Activated T-cell treated with anti-CD3 and anti-CD28 coated beads, Interleukin-2, amount 50 U/mL, for 72 hours (primary cell): ENCODE measurements at regions not wholly inside any gene's neighbourhood (a gene's known extent, or its start where the extent isn't known, plus 50 kb on each side); places are given as distances from the start of the nearest gene placed in this dataset.

Experiments used
- ATAC-seq, 2 donors: fragments of 150-1000 bp; cut with Tn5 transposase; replicated peaks in 1 of 2; 2 replicates each; pipeline ENCODE4 v1.10.0; 2021; ENCODE audit warnings: moderate library complexity in 2 of 2, mild to moderate bottlenecking in 1 of 2
- DNase-seq, 2 donors: peaks; one replicate each; pipeline ENCODE4 v3.0.0; 2021 to 2022; ENCODE audit warnings: mixed read lengths in 1 of 2
- H3K27ac Mint-ChIP-seq: one replicate; pipeline ENCODE4 v1.8.0; 2022; ENCODE audit warnings: mild to moderate bottlenecking, moderate library complexity, mixed read lengths
- H3K27me3 Mint-ChIP-seq: one replicate; pipeline ENCODE4 v1.8.0; 2022; ENCODE audit warnings: low read depth, mixed read lengths
- H3K36me3 Mint-ChIP-seq, 2 donors: one replicate each; pipeline ENCODE4 v1.8.0; 2022; ENCODE audit warnings: mixed read lengths in 2 of 2, mild to moderate bottlenecking in 1 of 2; ENCODE audit not compliant: insufficient read depth in 2 of 2
- H3K4me1 Mint-ChIP-seq: one replicate; pipeline ENCODE4 v1.8.0; 2022; ENCODE audit warnings: low read depth, mixed read lengths
- H3K4me3 Mint-ChIP-seq, 2 donors: one replicate each; pipeline ENCODE4 v1.8.0; 2022; ENCODE audit warnings: mild to moderate bottlenecking in 2 of 2, mixed read lengths in 2 of 2, moderate library complexity in 2 of 2
- H3K9me3 Mint-ChIP-seq, 2 donors: one replicate each; pipeline ENCODE4 v1.8.0; 2022; ENCODE audit warnings: mixed read lengths in 2 of 2

DNA sequence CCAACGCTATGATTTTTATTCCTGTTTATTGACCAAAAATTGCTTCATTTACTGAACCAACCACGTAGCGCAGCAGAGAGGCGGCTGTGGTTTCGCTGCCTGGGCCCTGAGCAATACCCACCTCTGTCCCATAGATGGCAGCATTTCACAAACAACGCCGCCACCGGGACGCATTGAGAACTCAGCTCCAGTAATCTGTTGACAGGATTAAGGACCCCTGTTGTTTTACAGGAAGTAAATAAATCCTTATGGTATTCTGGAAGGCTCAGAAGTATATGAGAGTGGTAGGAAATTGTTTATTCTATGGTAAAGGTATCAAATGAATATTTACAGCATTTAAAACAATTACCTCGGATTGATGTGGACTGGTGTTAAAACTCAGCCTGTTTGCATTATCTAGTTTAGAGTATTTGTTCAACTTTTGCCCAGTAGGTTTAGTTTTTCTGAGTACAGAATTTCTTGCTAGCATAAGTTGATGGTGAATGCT lies 547.9 kb upstream of the SLC35B3 start:
- Mint-ChIP-seq H3K9me3 (no peaks in the 10 kb centered on the region), H3K36me3 (no peaks in the 10 kb centered on the region), H3K4me1 (no peaks in the 10 kb centered on the region), H3K27me3 (peaks cover 25% of the 10 kb centered on the region), H3K27ac (no peak overlapping the region), H3K4me3 (no peak overlapping the region)
- DNase-seq: peak; percentile 45 to 57
- ATAC-seq: peak; percentile 64 to 73

DNA sequence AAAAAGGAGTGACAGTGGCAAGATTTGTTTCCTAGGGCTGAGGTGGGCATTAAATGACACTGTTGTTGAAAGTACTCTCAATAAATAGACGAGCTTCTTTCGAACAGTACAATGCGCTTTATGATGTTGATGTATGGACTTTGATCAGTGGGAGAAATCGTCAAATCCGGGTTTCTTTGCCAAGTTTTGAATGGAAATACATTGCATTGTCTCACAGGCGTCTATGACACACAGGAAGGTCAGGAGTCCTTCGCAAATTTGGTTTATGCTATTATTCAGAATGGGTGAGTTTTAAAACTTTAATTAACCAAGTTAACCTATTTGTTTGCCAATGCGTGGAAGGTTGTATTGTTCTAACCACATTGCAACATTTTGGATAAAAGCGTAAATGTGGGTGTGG lies 547.3 kb upstream of the SLC35B3 start:
- no peak for DNase-seq
- no peak for ATAC-seq
- H3K36me3 Mint-ChIP-seq: no peaks in the 10 kb centered on the region
- no peak overlapping the region for H3K27ac Mint-ChIP-seq
- H3K9me3 Mint-ChIP-seq: no peaks in the 10 kb centered on the region
- no peak overlapping the region for H3K4me3 Mint-ChIP-seq
- no peaks in the 10 kb centered on the region for H3K4me1 Mint-ChIP-seq
- peaks cover 21% of the 10 kb centered on the region for H3K27me3 Mint-ChIP-seq

DNA sequence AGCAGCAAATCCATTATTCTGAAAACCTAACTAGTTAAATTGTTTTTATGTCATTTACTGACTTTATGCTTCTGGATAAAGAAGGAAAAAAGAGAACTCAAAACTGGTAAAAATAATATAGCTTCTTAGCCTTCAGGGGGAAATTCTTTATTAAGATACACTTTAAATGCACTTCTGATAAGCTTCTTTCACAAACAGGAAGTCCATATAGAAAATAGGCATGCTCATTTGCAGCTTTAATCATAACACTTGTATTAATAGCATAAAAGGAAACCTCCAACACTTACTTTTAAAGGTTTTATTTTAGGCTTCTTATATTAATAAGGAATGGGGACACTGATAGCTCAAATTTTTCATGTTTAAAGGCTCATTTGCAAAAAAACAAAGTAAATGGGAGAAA lies 538.0 kb upstream of the SLC35B3 start:
- Mint-ChIP-seq H3K4me1 (no peaks in the 10 kb centered on the region), H3K27ac (no peak overlapping the region), H3K27me3 (no peaks in the 10 kb centered on the region), H3K9me3 (peaks cover 0 to 4% of the 10 kb centered on the region in 2 donors), H3K36me3 (no peaks in the 10 kb centered on the region), H3K4me3 (no peak overlapping the region)
- no peak for DNase-seq
- ATAC-seq: no peak

DNA sequence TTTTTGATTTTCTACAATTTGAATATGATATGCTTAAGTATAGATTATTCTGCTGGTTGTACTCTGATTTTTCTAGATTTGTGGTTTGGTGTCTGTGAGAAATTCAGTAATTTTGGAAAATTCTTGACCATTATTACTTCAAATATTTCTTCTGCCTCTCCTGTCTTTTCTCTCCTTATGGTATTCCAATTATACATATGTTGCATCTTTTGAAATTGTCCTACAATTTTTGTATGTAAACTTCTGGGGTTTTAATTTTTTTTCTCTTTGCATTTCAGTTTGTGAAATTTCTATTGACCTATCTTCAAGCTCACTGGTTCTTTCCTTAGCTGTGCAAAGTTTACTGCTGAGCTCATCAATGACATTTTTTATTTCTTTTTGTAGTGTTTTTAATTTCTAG lies 534.4 kb upstream of the SLC35B3 start:
- no peaks in the 10 kb centered on the region for H3K36me3 Mint-ChIP-seq
- H3K27ac Mint-ChIP-seq: no peak overlapping the region
- no peak overlapping the region for H3K4me3 Mint-ChIP-seq
- no peak for ATAC-seq
- H3K4me1 Mint-ChIP-seq: no peaks in the 10 kb centered on the region
- H3K27me3 Mint-ChIP-seq: no peaks in the 10 kb centered on the region
- DNase-seq: no peak
- peaks cover 3 to 5% of the 10 kb centered on the region in 2 donors for H3K9me3 Mint-ChIP-seq

DNA sequence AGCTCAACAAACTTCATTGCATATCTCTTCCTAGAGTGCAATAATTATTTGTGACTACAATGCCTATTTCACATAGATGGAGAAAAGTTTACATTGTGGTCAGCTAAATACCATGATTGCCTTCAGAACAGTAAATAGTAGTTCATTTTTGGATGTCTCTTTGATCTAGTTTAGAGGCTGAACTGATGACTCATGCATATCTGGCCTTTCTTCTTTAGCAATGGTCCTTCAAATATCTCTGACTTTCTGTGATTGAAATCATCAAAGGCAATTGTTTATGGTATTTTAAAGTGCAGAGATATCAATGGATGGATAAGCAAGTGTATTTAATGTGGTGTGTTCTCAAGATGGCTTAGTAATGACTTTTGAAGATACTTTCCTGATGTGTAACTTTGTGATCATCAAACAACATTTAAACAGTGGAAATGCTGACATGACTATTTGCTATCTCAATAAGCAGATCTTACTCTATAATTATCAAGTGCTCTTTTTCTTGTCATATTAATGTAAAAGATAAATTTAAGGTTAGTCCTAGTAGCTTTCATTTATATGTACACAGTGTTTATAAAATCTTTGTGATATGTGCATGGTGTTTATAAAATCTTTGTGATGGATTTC lies 523.7 kb upstream of the SLC35B3 start:
- DNase-seq (no peak), ATAC-seq (no peak)
- no peak overlapping the region for H3K27ac Mint-ChIP-seq
- H3K4me3 Mint-ChIP-seq: no peak overlapping the region
- no peaks in the 10 kb centered on the region for H3K27me3 Mint-ChIP-seq
- no peaks in the 10 kb centered on the region for H3K36me3 Mint-ChIP-seq
- H3K4me1 Mint-ChIP-seq: no peaks in the 10 kb centered on the region
- H3K9me3 Mint-ChIP-seq: no peaks in the 10 kb centered on the region

DNA sequence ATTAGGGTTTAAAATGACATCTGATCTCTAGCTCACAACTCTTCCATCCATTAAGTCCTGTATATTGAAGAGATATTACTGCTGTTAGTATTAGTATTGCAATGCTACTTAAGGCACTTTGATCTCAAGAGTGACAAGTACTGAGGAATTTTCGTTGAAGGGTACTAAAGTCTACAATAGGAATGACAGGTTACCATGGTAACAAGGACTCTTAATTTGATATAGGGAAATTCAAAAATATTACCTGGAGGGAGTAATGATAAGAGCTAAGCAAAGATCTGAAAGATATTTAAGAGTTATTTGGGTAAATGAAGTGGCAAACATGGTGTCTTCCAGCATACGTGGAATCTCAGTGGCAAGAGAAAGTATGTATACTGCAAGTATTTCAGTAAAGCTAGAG lies 518.0 kb upstream of the SLC35B3 start:
- ATAC-seq: no peak
- peaks cover 0 to 2% of the 10 kb centered on the region in 2 donors for H3K9me3 Mint-ChIP-seq
- no peak overlapping the region for H3K27ac Mint-ChIP-seq
- H3K4me3 Mint-ChIP-seq: no peak overlapping the region
- no peaks in the 10 kb centered on the region for H3K36me3 Mint-ChIP-seq
- no peak for DNase-seq
- no peaks in the 10 kb centered on the region for H3K27me3 Mint-ChIP-seq
- H3K4me1 Mint-ChIP-seq: no peaks in the 10 kb centered on the region

DNA sequence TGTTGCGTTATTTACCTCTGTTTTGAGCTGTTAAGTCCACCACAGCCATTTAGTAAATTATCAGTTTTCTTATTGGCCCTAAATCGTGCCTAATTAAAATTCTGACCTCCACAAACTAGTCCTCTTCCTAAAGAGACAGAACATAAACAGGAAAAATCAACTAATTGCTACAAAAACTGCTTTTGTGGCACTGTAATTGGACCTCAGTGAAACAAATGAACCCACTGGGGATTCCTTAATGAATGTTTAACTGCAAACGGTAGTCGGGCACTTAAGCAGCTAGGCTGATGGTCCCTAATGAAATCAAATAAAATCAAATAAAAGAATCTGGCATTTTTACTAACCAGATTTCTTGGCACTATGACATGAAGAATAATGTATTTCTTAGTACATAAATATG lies 513.4 kb upstream of the SLC35B3 start:
- no peaks in the 10 kb centered on the region for H3K36me3 Mint-ChIP-seq
- H3K27me3 Mint-ChIP-seq: no peaks in the 10 kb centered on the region
- H3K9me3 Mint-ChIP-seq: peaks cover 0 to 2% of the 10 kb centered on the region in 2 donors
- ATAC-seq (no peak), DNase-seq (no peak)
- H3K4me1 Mint-ChIP-seq: no peaks in the 10 kb centered on the region
- no peak overlapping the region for H3K4me3 Mint-ChIP-seq
- no peak overlapping the region for H3K27ac Mint-ChIP-seq

DNA sequence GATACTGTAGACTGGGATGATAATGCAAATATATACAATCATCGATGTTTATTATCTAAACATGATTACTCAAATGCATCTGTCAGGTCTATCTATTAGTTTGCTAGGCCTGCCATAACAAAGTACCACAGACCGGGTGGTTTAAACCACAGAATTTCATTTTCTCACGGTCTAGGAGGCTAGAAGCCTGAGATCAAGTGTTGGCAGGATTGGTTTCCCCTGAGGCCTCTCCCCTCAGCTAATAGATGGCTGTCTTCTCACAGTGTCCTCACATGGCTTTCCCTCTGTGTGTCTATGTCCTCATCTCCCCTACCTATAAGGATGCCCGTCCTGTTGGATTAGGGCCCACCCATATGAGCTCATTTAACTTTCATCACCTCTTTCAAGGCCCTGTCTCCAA lies 512.6 kb upstream of the SLC35B3 start:
- no peaks in the 10 kb centered on the region for H3K9me3 Mint-ChIP-seq
- no peaks in the 10 kb centered on the region for H3K4me1 Mint-ChIP-seq
- H3K36me3 Mint-ChIP-seq: no peaks in the 10 kb centered on the region
- no peak overlapping the region for H3K27ac Mint-ChIP-seq
- no peaks in the 10 kb centered on the region for H3K27me3 Mint-ChIP-seq
- H3K4me3 Mint-ChIP-seq: no peak overlapping the region
- ATAC-seq (no peak), DNase-seq (no peak)

DNA sequence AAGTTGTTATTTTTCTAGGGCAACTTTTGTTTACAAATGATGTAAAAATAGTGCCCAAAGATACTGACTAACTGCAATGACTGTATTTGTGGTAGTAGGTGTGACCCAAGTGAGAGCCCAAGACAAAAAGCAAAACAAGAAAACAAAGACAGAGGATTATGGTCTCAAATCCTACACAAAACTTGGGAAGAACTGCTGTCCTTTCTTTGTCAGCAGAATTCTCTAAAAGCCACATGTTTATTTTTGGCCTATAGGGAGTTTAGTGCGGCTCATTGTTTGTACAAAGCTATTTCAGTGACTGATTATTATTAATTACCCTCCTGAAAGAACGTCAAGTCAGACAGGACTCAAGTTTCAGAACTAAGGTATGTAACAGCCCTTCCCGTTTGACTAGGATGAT lies 509.2 kb upstream of the SLC35B3 start:
- no peaks in the 10 kb centered on the region for H3K4me1 Mint-ChIP-seq
- no peak overlapping the region for H3K4me3 Mint-ChIP-seq
- DNase-seq (no peak), ATAC-seq (no peak)
- H3K36me3 Mint-ChIP-seq: no peaks in the 10 kb centered on the region
- no peaks in the 10 kb centered on the region for H3K27me3 Mint-ChIP-seq
- no peaks in the 10 kb centered on the region for H3K9me3 Mint-ChIP-seq
- no peak overlapping the region for H3K27ac Mint-ChIP-seq

DNA sequence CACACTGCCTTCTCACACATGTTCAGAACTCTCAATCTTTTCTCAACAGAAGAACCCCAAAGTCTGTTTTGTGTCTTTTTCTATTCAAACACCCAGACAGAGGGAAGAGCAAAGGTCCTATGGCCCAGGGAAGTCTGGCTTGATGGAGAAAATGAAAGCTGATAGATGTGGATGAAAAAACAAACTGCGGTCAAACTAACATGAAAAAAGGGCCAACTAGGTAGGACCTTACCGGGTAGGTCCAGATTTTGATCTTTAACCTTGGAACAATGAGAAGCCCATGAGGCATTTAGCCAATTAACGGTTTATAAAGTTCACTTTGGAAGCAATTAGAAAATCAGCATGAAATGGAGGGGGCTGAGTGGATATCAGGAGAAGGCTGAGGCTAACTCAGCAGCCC lies 507.7 kb upstream of the SLC35B3 start:
- Mint-ChIP-seq H3K36me3 (no peaks in the 10 kb centered on the region), H3K4me3 (no peak overlapping the region), H3K4me1 (no peaks in the 10 kb centered on the region), H3K27ac (no peak overlapping the region), H3K9me3 (no peaks in the 10 kb centered on the region), H3K27me3 (no peaks in the 10 kb centered on the region)
- ATAC-seq: no peak
- no peak for DNase-seq

DNA sequence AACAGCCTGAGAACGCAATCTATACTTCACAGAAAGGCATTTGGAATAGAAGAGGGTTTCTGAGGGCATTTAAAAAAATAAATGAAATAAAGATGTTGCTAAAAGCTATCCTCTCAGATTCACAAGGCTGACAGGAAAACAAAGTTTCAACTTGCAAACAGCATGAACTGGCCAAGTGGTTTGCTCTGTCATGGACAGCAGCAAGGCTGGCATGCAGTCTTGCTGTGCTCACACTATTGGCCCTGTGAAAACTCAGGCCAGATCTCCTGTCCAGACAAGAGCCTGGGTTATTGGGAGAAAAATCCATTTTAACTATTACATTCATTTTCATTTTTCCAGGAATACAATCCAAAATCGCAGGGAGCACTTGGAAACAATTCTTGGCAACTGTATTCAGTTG lies 506.2 kb upstream of the SLC35B3 start:
- Mint-ChIP-seq H3K27ac (no peak overlapping the region), H3K27me3 (no peaks in the 10 kb centered on the region), H3K36me3 (no peaks in the 10 kb centered on the region), H3K9me3 (peaks cover 0 to 4% of the 10 kb centered on the region in 2 donors), H3K4me3 (no peak overlapping the region), H3K4me1 (no peaks in the 10 kb centered on the region)
- DNase-seq: no peak
- ATAC-seq: no peak

DNA sequence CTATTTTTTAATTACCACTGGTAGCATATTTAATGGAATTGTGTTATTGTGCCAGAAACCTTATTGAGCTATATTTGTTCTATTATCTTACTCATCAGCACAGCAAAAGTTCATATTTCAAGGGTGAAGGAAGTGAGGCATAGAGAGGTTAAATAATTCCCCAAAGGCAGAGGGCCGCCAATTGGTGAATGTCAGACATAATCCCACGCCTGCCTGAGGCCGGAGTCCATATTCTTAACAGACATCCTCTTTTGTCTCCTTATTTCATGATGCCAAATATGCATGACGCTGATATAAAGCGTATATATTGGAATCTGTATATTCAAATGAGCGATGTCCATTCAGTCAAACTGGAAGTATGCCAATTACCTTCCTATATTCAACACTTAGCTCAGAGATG lies 505.0 kb upstream of the SLC35B3 start:
- Mint-ChIP-seq H3K36me3 (no peaks in the 10 kb centered on the region), H3K27me3 (no peaks in the 10 kb centered on the region), H3K27ac (no peak overlapping the region), H3K4me3 (no peak overlapping the region), H3K9me3 (peaks cover 0 to 4% of the 10 kb centered on the region in 2 donors), H3K4me1 (no peaks in the 10 kb centered on the region)
- no peak for ATAC-seq
- no peak for DNase-seq

DNA sequence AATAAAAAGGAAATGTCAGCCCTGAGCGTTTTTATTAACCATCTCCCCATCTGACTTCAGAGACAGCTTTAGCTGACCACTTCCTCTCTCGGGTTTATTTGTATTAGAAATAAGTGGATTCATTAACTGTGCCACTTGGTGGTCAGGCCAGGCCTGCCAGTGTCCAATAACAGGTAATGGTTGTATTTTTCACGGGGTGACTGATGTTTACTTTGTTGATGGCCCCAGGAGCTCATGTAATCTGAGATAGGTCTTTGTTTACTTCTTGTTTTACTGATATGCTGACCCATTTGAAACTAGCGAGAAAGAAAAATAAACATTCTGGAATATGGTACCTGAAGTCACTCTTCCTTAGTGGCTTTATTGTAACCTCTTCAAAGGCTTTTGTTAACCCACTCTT lies 504.3 kb upstream of the SLC35B3 start:
- DNase-seq (no peak), ATAC-seq (no peak)
- Mint-ChIP-seq H3K27me3 (no peaks in the 10 kb centered on the region), H3K9me3 (peaks cover 0 to 4% of the 10 kb centered on the region in 2 donors), H3K36me3 (no peaks in the 10 kb centered on the region), H3K4me3 (no peak overlapping the region), H3K27ac (no peak overlapping the region), H3K4me1 (no peaks in the 10 kb centered on the region)

DNA sequence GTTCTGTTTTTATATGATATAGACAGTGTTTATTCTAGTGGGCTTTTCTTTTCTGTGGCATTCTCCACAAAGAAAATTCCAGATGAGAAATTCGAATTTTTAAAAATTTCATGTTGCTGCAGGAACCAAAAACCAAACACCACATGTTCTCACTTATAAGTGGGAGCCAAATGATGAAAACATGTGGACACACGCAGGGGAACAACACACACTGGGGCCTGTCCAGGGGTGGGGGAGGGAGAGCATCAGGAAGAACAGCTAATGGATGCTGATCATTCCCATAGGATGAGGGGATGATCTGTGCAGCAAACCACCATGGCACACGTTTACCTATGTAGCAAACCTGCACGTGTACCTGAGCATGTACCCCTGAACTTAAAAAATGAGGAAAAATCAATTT lies 499.0 kb upstream of the SLC35B3 start:
- no peak overlapping the region for H3K27ac Mint-ChIP-seq
- peaks cover 0 to 4% of the 10 kb centered on the region in 2 donors for H3K9me3 Mint-ChIP-seq
- H3K4me1 Mint-ChIP-seq: no peaks in the 10 kb centered on the region
- no peak overlapping the region for H3K4me3 Mint-ChIP-seq
- no peaks in the 10 kb centered on the region for H3K36me3 Mint-ChIP-seq
- no peaks in the 10 kb centered on the region for H3K27me3 Mint-ChIP-seq
- no peak for DNase-seq
- no peak for ATAC-seq
